EL (cell line): ENCODE measurements at regions not wholly inside any gene's neighbourhood (a gene's known extent, or its start where the extent isn't known, plus 50 kb on each side); places are given as distances from the start of the nearest gene placed in this dataset.
"Not testable (repeated sequence)": the region's sequence is repeated elsewhere in the genome, so short reads cannot be mapped to it uniquely, and the experiment has no call there.

Experiments used
- DNase-seq: peaks from one replicate; pipeline ENCODE4 v3.0.0-alpha.2; 2016

- no peak for DNase-seq
These were observed 273.9 kb upstream of the ZNF32 start for GRCh38 chr10:43922335-43923280.

- no peak for DNase-seq
These were observed 273.2 kb upstream of the ZNF32 start for GRCh38 chr10:43921881-43922280.

DNA sequence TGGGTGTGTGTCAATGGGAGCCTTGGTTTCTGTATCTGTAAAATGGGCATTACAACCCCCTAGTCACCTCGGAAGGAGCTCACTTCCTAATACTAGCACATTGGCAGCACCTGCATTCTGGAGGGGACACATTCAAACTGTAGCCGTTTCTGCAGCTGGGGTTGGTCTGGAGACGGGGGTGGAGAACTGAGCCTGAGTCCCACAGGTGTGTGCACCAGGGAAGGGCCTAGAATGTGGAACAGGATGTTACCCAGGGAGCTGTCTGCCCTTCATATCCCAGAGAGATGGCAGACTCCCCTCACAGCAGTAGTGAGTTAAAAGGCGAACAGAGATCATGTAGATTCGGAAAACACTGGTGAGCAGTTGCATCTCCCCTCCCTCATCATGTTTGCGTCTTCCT, 272.8 kb upstream of the ZNF32 start:
- DNase-seq, result no peak

GRCh38 chr10:43920236-43920758, 271.6 kb upstream of the ZNF32 start:
- DNase-seq, result not testable (repeated sequence)

DNA sequence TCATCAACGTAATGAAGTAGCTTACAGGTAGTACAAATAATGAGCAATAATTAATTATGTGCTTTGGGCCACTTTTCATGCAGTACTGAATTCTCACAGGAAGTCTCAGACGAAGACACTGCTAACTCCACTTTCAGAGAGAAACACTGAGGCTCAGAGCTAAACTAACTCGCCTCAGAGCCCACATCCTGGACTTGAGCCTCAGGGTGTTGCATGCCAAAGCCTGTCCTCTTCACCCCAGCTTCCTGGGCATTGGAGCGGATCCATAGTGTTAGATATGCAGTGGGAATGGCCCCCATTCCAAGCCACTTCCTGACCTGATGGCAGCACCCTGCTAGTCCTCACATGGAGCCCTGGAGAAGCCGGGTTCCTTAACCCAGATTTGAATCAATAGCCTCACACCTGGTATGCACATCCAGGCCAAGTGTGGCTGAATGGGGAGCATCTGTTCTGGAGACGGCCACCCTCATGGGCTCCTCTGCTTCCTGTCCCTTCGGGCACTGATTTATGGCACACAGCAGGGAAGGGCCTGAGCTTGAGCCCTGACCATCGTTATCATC, 265.1 kb upstream of the ZNF32 start:
- peak; percentile 82 for DNase-seq

- DNase-seq, result no peak
These were observed 263.8 kb upstream of the ZNF32 start for GRCh38 chr10:43912469-43912868.

- no peak for DNase-seq
These were observed 257.8 kb upstream of the ZNF32 start for GRCh38 chr10:43906490-43906889.

DNA sequence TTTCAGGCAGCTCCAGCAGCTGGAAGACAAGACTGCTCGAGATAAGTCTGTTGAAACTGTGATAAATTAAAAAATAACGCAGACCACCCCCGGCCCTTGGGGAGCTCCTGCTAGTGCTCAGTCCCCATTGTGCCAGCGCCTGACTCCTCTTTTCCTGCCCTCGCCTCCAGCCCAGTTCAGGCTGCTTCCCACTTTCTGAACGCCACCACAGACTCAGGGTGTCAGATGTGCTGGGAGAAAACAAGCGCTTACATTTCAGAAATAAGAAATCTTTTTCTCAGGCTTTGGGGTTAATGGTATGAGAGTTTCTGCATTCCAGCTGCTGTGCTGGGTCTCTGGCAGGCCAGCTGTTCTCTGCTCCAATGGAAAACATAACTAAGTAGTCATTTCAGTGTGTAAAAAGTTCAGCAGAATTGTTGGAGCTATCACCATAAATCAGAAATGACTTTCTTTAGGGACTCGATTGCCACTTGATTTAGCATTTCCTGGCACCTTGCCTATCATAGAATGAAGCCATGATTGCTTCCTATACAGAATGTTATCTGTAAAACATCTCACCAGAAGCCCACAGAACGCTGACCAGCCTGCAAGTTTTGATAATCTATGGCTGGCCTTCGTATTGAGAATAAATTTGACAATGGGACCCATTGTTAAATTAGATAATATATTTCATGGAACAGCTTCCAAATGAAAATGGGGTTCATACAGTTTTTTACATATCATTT, 257.0 kb upstream of the ZNF32 start:
- no peak for DNase-seq

DNA sequence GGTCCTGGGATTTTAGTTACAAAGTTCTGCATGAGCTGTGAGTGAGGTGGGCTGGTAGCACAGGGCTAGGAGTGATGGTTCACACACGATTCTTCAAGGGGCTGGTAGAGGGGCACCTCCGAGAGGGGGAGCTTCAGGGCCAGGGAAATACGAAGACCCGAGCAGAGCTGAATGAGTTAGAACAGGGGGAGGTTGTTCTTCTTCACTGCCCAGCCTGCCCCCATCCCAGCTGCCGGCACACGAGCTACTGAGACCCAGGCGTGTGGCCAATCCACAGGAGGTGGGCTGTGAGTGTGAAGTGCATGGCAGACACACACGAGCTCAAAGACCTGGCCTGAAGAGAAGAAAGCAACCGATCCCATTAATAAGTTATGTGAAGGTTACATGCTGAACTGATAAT, 256.2 kb upstream of the ZNF32 start:
- DNase-seq, result no peak

DNA sequence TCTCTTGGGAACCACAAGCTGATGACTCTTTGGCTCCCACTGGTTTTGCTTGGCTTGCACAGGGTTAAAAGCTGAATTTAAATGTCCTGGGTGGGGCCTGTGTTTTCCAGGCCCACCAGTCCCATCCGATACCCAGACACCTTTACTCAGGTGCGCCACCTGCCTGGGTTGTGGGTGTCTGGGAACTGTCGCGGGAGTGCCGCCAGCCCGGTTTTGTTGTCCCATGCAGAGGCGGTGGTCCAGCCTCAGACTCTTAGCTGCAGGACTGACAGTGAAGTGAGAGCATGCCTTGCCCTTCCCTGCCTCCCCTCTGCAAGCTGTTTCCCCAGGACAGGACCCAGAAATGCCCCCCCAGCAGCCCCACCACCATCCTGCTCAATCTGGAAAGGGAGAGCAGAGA, 255.6 kb upstream of the ZNF32 start:
- no peak for DNase-seq

- DNase-seq, result no peak
These were observed 254.8 kb upstream of the ZNF32 start for GRCh38 chr10:43903451-43903850.

DNA sequence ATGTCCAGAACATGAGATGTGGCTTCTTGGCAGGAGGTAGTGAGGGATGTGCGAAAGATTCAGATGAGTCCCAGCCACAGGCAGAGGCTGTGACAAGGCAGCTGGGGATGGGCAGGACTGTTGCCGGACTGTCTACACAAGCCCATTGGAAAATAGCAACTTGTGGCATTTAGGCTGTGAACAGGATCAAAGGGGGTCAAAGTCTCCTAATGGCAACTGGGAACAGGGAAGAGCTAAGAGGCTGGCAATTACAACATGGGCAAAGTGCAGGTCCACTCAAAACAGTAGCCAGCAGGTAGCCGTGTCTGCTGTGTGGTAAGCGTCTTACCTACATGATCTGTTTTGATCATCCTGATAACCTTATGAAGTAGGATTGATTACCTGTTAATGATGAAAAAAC, 254.2 kb upstream of the ZNF32 start:
- no peak for DNase-seq

DNA sequence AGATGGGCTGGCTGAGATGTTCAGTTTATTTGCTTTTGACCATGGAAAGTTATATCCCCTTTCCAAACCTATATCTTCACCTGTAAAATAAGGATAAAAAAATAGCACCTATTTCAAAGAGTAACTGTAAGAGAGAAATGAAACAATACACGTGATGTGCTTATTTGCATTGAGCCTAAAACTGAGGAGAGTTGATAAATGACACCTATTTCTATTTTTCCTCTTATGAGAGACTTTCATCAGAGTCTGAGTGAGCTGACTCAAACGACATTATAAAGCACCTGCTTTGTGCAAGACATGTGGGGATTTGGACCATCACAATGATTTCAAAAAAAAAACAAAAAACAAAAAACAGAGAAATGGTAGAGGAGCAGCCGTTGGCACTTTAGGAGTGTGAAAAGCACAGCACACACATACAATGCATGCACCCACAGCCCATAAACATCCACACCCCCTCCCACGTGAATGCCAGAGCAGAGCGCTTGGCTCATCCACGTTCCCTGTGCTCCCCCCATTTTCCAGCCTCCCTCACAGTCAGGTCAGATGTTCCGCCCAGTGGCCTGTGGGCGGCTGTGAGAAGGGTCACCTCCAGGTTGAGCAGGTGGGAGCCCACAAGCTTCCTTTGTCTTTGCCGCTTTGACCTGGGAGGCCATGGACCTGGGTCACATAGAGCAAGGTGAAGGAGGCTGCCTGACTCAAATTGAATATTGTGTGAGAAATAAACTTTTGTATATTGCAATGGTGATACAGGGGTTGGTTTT, 253.2 kb upstream of the ZNF32 start:
- DNase-seq, result no peak

- no peak for DNase-seq
These were observed 252.6 kb upstream of the ZNF32 start for GRCh38 chr10:43901302-43901701.

DNA sequence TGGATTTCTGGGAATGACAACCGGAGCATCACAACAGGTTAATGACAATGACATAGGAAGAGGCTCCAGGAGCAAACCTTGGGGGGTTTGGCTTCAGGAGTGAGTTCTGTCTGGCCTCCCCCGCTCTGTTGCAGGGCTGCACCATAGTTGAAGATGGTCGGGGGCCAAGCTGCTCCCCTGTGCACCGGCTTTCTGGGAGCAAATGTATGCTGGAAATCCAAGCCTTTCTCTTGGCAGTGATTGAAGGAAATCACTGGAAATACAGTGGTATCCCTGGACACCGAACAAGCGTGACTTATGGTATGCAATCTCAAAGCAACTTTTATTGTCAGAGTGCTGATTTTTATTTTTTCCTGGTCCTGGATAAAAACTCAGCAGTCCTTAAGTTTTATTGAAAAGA, 251.9 kb upstream of the ZNF32 start:
- DNase-seq, result no peak

- DNase-seq, result peak; percentile 51
These were observed 250.7 kb upstream of the ZNF32 start for GRCh38 chr10:43899224-43899959.

DNA sequence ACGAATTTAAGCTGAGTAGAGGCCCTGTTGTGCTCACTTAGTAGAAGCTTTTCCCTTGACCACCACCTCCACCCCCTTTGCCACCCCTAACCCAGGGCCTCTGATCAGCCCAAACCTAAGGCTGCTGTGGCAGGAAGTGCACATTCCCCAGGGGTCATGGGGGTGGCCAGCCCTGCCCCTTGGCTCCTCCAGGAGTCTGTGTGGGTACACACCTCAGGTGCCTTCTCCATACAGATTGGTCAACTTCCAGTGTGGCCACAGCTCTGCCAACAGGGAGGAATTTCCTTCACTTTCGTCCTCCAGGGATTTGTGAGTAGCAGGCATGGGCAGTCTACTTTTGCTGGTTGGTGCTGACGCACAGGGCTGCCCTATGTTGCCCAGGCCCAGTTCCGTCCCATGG, 249.9 kb upstream of the ZNF32 start:
- DNase-seq, result no peak

- no peak for DNase-seq
These were observed 249.2 kb upstream of the ZNF32 start for GRCh38 chr10:43897765-43898419.

DNA sequence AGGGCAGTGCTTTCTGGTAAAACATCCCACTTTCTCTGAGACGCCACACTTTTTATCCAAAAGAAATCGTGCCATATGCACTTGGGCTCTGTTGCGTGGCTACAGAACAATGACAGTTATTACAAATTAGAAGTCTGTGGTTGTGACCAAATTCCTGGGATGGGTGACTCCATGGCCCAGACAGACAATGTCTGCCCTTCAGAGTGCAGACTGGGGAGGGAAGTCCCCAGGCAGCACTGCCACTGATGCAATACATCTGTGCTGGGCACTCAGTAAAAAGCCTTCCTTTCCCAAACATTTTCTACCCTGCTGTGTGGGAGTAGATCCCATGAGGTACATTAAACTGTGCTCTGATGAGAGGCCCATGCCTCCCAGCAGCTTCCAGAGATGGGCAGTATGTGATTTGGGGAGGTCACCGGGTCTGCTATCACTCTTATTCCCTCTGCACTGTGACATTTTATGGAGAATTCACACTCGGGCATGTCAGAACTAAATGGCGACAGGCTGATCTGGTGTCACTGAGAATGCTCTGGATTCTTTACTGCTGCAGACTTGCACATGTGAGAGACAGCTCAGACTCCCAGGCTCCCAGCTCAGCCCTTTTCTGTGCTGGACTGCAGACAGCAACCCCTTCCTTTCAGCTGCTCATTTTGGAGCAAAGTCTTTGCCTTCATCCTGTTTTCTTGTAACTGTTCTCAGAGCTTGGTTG, 243.5 kb upstream of the ZNF32 start:
- peak; percentile 81 for DNase-seq

GRCh38 chr10:43891241-43891640, 242.6 kb upstream of the ZNF32 start:
- no peak for DNase-seq

DNA sequence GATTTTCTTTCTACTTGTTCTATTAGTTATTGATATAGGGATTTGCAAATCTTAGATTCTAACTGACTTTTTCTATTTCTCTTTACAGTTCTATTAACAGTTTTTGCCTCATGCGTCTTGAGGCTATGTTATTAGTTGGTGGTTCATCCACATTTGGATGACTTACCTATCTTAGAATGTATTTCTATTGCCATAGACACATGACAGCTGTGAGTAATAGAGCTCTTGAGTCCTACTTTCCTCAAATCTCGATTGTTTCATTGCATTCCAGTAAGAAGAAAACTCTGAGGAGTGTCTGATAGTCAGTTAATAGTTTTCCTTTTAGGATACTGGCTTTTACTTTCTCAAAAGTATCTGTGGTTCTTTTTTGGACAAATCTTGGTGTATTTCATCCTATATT, 241.4 kb upstream of the ZNF32 start:
- DNase-seq, result peak; percentile 79
